ENCODE measurements at regions not wholly inside any gene's neighbourhood (a gene's known extent, or its start where the extent isn't known, plus 50 kb on each side); places are given as distances from the start of the nearest gene placed in this dataset.

DNA sequence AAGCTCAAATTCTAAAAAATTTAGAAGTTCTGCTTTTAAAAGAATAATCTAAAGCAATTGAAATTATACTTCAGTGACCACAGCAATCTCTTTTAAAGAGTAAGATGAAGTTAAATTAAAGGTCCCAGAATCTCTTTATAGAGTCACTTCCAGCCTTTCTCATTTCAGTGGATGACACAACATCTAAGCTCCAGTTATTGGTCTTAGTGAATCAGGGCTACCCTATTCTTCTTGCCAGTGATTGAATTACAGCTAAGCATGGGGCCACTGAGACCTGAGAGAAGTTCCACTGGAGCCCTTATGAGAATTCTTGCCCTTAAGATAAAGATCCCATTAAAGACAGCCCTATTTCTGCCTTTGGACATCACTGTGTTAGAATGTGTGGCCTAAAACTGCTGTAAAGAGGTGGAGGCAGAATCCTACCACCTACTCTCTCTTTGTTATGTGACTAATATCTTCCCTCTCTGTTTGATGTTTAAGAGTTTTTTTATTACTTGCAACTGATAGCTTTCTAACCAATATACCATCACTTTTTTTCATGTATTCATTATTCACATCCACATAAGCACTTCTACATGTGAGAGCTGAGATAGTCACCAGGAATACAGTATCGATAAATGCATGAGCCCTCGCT, 128.6 kb downstream of the UNC5CL start:
- intact Hi-C loops (cut with micrococcal nuclease) = loop anchor here (5.0 kb wide), 2 partner anchors 583 to 928 kb away; no protein-coding TSS in a partner anchor

DNA sequence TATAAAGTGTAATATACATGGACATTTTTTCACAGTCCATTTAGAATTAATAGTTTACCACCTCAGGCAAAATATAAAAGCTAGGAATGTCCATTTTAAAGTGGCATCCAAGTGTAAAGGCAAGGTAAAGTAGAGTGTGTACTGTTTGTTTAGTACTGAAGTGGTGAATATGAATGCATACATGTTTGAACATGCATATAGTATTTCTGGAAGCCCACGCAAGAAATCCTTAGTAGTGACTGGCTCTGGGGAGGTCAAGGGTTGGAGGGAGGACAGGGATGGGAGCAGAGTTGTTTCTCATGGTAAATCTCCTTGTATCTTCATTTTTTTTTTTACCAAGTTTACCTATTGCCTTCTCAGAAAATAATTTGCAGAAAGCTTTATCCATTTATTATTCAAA, 129.2 kb downstream of the UNC5CL start:
- intact Hi-C loops (cut with micrococcal nuclease) = loop anchor here (5.0 kb wide), 2 partner anchors 583 to 928 kb away; no protein-coding TSS in a partner anchor

DNA sequence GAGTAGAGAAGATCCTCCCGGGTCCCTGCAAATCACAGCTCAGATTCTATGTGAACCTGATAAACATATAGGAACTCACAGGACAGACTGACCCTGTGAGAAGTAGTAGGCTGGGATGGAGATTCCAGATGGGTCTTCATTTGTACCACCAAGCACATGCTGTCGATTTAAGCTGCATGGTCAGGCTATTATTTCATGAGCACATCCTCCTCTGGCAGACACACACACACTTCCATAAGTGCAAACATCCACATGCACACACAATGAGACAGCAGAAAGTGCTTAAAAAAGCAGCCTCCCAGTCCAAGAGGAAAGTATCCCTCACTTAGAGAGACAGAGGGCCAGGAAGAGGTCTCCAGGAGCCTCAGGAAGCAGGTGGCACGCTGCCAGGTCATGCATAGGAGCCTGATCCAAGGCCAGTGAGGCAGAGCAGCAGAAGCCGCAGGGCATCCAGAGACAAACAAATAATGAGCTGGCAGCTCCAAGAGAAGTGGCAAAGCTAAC, 131.8 kb downstream of the UNC5CL start:
- intact Hi-C loops (cut with micrococcal nuclease) = no loop called here

DNA sequence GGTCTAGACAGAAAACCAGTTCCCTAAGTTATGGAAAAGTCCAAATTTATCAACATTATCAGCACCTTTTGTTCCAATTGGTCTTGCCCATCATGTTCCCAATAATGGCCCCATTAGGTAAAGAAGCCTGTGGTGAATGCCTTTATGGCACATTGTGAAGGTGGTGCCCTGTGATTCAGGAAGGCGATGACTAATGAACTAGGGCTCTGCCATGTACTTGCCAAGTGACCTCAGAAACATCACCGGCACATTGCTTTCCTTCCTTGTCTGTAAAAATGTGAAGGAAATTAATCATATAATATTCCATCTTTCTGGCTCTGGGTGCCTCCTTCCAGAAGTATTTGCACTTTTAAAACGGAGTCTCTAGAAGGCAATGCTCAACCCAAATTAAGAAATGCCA, 132.3 kb downstream of the UNC5CL start:
- intact Hi-C loops (cut with micrococcal nuclease) = no loop called here

DNA sequence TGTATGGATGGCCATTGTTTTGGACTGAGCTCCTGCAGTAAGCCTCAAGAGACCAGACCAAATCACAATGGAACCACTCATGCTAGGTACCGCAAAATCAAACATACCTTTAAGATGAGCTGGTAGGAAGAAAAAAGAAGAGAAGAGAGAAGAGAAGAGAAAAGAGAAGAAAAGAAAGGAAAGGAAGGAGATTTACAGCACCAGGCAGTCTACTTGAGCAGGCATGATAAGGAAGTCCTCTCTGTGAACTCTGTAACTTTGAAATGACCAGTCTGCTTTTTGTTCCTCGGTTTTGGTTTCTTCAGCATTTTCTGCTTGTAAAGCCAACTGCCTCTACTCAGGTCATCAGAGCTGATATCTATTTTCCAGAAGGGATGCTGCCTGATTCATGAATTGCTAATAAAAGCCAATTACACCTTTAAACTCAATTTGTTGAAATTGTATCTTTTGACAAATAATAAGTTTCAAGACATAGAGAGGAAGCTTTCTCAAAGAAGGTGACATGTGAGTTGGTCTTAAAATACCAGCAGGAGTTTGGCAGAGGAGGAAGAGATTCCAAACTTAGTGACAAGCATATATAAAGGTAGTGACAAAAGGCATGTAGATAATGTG, 134.3 kb downstream of the UNC5CL start:
- intact Hi-C loops (cut with micrococcal nuclease) = no loop called here

DNA sequence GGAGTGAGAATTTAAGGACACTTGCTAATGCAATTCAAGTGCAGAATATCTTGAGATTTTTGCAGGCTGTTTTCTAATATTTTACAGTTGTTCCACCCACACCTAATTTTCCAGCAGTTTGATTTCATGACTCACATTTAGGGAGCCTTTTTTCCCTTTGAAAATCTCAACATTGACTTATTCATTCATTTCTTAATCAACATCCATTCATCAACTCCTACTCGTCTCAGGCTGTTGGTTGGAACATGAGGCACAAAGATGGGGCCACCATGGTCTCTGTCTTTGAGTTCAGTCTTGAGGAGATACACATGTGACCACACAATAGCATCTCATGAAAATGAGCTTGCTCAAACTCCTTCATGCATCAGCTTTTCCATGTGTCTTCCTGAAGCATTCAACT, 135.6 kb downstream of the UNC5CL start:
- intact Hi-C loops (cut with micrococcal nuclease) = no loop called here

DNA sequence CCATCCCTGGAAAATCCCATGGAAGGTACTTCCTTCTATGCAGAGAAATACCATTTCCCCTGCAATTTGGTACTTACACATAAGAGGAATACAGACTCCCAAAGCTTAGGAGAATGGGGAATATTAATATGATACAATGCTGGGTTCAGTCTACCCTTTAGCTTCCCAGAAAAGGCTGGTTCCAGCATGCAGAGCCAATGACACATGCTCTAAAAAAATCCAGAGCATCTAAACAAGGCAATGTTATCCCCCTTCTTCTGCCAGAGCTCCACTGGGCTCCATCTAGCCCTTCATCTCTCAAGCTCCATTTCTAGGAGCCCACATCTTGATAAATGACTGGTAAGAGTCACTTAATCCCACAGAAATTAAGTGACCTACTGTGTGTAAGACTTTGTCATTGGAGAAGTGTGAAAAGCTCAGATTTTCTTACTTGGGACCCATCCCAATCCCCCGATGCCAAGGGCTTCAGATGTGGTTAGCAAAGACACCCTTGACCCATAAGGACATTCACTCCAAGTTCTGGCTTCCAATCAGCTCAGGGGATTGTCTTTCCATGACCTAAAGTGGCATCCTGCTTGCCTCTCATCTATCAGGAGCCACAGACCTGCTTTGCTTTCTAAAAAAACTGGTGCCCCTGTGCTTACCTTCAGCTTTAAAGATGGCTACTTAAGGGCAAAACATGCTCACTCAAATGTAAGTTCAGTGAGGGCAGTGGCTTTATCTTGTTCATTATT, 137.5 kb downstream of the UNC5CL start:
- intact Hi-C loops (cut with micrococcal nuclease) = no loop called here

DNA sequence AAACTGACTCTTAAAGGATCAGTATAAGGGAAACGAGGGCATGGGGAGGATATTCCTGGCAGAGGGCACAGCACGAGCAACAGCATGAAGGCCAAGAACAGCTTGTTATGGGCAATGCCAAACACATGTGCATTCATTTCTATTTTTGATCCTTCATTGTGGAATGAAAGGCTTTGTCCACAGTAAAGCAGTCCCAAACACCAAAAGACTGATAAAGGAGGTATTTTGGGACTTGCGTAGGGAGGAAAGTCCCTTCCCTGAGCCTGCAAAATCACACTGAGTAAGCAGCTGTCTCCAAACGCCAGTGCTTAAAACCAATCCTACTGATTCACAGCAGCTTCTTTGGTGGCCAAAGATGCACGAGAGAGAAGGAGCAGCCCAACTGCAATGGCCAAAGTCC, 138.2 kb downstream of the UNC5CL start:
- intact Hi-C loops (cut with micrococcal nuclease) = no loop called here

DNA sequence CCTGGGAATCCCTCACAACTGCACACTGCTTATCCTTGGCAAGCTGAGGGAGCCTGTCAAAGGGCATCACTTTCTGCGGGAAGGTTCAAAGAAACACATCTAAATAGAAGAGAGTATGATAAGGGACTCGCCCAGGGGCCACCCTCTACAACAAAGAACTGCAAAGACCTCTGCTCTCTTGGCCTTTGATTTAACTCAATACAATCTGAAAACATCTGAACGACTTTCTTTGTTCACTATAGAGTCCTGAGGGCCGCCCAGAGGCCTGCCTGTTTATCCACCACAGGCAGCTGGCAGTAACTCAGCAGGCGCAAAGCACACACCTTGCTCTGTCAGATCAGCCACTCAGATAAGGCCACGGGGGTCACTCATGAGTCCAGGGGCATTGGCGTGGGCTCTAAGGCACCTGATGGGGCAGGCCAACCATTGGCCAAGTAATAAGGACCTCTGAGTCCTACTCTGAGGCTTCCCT, 139.3 kb downstream of the UNC5CL start:
- intact Hi-C loops (cut with micrococcal nuclease) = no loop called here

DNA sequence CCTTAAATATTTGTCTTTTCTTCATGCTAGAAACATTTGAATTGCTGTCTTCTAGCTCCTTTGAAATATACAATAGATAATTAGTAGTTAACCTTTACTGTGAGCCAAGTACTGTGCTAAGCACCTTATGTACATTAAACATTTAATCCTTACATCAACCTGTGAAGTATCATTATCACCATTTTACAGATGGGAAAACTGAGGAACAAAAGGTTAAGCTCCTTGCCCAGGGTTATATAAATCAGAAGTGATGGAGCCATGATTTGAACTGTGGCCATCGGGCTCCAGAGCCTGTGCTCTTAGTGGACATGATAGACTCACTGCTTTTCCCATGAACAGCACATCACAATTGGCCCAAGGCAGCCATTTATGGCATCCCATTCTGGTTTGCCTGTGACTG, 140.9 kb downstream of the UNC5CL start:
- intact Hi-C loops (cut with micrococcal nuclease) = no loop called here

DNA sequence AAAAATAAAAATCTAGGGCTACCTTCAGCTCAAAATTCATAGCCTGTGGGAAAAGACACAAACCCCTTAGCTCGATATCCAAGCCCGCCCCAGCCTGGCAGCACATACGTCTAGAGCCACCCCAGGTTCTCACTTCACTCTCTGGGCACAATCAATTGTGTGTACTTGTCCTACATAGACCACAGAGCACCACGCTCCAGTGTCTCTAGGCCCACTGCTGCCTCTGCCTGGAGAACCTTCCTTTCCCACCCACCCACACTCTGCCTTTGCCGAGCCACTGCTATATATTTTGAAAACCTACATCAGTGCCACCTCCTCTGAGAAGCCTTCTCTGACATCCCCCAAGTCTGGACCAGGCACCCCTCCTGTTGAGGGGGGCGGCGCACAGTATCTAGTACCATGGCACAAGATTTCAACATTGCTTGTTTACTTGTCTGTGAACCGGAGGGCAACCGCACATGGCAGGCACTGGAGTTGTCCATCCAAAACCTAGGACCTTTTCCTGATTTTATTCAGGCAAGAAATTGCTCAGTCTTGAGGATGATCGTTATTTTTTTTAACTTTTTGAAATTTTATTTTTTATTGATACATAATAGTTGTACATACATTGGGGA, 141.5 kb downstream of the UNC5CL start:
- intact Hi-C loops (cut with micrococcal nuclease) = no loop called here

DNA sequence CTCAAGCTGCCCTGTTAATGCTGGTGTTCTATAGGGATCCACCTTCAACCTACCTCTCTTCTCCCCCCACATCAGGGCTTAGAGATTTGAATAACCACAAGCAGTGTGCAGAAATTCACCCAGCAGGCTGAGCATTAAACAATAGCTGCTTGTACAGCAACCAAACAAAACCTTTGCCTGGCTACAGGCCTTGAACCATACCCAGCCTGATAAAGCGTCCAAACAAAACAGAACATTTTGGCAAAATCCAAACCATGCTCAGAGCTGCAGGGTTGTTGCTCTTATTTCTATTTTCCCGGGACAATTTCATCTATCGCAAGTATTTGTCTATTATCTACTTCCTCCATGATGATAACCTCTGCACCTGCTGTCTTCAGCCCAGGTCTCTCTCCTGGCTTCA, 142.3 kb downstream of the UNC5CL start:
- intact Hi-C loops (cut with micrococcal nuclease) = no loop called here

DNA sequence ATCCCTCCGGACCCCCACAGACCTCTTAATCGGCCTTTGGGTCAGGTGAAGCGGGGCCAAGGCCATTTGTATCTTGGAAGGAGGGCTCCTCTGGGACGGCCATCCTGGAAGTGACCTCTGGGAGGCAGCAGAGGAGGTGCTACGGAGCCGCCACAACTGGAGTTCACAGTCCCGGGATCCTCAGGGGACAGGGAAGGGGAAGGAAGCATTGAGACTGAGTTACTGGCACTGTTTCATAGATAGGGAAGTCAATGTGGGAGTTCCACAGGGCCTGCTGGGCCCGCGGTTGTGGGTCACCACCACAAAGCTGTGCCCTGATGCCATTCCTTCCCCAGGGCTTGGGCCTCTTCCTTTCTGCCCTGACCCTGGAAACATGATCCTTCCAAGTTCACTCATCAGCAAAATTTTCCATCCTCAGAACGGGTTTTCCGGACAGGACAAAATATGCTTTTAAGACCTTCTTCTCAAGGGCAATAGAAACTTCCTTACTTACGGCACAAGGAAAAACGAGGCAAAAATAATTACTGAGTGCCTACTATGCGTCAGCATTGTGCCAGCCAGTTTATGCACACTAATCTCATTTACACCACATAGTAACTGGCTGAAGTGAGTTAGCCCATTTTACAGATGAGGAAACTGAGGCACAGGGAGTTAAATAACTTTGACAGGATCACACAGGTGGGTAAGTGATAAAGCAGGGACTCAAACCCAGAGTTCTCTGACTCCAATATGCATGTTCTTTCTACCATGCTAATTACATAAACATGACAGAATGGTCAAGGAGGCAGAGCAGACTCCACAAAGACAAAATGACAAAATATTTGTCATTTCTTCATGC, 143.8 kb downstream of the UNC5CL start:
- intact Hi-C loops (cut with micrococcal nuclease) = no loop called here

DNA sequence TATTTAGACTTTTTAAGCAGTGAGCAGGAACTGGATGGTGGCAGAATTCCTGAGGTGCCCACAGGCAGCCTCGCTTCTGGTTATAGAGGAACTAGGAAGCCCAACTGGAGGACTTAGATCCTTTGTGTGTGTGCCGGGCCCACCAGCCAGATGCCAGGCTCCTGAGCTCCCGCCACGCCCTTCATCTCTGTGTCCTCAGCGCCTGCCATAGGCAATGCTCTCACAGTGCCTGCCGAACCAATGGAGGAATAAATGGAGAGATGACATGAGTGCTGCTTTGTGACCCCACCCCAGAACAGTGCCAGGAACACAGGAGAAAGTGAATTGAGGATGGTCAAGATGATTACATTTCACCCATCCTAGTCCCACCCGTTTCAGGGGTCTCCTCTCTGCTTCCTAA, 146.0 kb downstream of the UNC5CL start:
- intact Hi-C loops (cut with micrococcal nuclease) = no loop called here

DNA sequence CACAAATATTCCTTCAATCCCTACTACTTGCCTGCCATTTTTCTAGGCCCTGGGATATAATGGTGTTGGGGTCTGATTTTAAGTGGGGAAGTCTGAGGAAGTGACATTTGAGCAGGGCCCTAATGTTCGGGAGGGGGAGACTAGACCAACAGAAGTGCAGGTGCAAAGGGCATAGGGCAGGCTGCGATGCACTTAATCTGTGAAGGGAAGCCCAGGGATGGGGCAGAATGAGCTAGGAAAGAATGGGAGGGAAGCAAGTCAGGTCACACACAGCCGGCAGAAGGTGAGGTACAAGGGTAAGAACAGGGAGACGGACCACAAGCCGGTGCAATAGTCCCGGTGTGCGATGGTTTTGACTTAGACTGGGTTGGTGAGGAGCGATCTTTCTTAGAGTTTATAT, 146.8 kb downstream of the UNC5CL start:
- intact Hi-C loops (cut with micrococcal nuclease) = no loop called here

DNA sequence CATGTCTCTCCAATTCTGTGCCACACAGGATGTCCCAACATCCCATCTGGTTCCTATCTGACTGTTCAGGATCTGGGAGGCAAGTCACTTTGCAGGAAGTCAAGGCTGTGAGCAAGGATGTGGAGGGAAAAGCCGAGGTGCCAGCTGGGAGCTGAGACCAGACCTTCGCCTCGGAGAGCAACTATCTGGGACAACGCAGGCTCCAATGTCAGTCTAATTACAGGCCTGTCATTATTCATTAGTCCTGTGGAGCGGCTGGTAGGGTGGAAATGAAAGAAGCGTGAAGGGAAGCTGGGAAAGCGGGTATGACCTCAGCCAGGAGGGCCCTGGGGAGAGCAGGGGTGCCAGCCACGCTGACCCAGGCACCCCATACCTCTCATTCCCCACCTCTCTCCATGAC, 147.3 kb downstream of the UNC5CL start:
- intact Hi-C loops (cut with micrococcal nuclease) = no loop called here

DNA sequence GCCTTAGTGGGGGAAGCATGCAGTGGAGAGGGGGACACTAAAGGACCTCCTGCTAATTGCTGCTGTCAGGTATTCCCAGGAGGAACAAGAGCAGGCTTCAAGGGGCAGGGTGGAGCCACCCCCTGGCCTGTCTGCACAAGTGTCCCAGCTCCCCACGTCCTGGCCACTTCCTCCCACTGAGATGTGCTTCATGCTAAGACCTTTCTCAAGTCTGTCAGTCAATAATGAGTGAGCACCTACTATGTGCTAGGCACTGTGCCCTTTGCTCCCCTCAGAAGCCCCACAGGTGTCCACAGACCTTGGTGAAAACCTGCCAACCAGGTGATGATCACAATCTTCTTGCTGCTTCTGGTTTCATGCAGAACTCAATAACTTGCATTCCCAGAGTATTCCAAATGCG, 147.9 kb downstream of the UNC5CL start:
- intact Hi-C loops (cut with micrococcal nuclease) = no loop called here

DNA sequence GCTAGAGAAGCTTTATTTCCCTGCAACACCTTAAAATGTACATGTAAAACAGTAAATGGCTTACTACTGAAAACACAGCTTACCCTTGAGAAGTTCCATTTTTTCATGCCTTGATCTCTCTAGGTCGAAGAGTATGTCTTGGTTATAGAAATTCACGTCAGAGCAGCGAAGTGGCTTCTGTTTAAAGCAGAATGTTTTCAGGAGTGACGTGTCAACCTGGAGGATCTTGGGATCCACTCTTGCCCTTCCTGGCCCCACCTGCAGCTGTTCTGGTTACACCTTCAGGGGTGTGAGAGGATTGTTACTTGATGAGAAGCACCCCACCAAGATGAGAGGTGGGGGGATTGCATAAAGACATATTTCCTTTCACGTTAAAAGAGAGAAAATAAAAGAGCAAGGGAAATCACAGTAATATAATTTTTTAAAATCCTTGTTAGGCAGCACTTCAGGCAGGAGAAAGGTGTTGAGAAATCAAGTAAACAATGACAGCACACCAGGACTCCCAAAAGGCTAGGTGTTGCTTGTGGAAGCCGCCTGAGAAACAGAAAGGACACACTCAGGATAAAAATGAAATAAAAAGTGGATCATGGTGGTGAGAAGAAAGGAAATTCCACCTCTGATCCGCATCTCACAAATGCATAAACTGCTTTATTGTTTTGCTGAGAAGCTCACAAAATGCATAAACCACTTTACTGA, 149.7 kb downstream of the UNC5CL start:
- intact Hi-C loops (cut with micrococcal nuclease) = no loop called here

DNA sequence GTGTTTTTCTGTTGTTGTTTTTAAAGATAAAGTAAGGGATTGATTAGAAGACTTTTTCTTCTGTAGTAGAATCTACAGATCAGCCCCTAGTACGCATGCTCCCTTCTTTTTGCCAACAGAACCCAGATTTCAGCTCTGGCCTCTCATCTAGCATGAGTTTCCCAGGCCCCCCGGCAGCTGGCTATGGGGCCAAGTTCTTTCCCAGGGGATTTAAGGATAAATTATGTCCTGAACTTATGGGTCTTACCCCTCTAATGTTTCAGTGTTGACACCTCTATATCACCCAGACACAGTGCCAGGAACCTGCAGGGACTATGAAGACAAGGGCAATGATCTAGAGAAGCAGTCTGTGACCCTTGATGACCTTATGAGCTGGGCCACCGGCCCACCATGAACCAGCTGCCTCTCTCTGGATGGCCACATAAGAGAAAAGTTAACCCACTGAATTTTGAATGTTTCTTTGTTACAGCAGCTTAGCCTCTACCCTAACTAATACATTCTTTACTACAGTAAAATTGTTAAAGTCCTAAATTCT, 150.5 kb downstream of the UNC5CL start:
- intact Hi-C loops (cut with micrococcal nuclease) = no loop called here

DNA sequence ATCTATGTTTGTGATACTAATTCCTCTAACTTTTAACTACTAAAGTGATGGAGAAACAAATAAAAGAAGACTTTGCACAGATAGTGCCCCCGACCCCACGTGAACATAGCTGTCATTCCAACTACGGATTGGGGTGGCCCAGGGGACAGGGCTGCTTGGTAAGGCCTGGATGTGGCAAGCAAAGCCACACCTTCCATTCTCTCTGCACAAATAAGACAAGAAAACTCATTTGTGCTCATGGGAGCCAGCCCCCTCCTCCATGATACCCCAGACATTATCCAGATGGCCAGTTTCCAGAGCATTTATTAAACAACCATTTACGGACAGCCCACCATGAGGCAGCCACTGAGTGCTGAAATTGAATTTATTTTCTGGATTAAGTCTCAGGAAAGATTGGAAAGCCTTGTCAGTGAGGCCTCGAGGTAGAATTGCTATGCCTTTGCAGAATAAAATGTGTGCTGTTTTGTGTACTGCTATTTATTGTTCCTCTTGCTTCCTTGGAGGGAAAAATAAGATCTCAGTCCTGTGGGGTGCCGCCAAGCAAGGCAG, 151.2 kb downstream of the UNC5CL start:
- intact Hi-C loops (cut with micrococcal nuclease) = no loop called here

Data from T-helper 1 cell treated with Interleukin-12 subunit alpha and Interleukin-12 subunit beta and Interleukin-4 antibody, amounts not matched to agents 30 ng/mL and 1 ng/mL, for 36 hours (primary cell).